HepG2 (cell line): ENCODE measurements at regions not wholly inside any gene's neighbourhood (a gene's known extent, or its start where the extent isn't known, plus 50 kb on each side); places are given as distances from the start of the nearest gene placed in this dataset.

Source experiments
- FOSL1 ChIP-seq: sonication (generic); formaldehyde crosslinking; IDR thresholded peaks from 2 replicates; pipeline ENCODE4 v1.9.0; 2021; ENCODE audit warnings: missing genetic modification reagents, borderline replicate concordance
- GATA4 ChIP-seq: sonication (generic); IDR thresholded peaks from 2 replicates; pipeline ENCODE4 v1.6.1; 2016; ENCODE audit warnings: antibody characterized with exemption, low read depth, borderline replicate concordance
- HMG20B ChIP-seq: conservative IDR thresholded peaks from 2 replicates; pipeline ENCODE4 v1.6.1; 2016; ENCODE audit warnings: missing genetic modification reagents, missing compliant biosample characterization
- HNF4A ChIP-seq: sonication (generic); formaldehyde crosslinking; IDR thresholded peaks from 2 replicates; pipeline ENCODE4 v1.4.0; 2020; ENCODE audit warnings: missing genetic modification reagents
- KLF13 ChIP-seq: sonication (generic); formaldehyde crosslinking; IDR thresholded peaks from 2 replicates; pipeline ENCODE4 v1.4.0; 2020; ENCODE audit warnings: mild to moderate bottlenecking, missing genetic modification reagents
- LCORL ChIP-seq, 2 experiments: fragments of 450-650 bp in 1 of 2; sonication (generic) in 1 of 2; formaldehyde crosslinking in 1 of 2; IDR thresholded peaks; 2 replicates each; pipeline versions ENCODE4 v1.5.0 to v1.6.1; 2017 to 2020; ENCODE audit warnings: antibody characterized with exemption in 1 of 2, missing genetic modification reagents in 1 of 2
- MIXL1 ChIP-seq: IDR thresholded peaks from 2 replicates; pipeline ENCODE4 v1.6.1; 2016
- NFIB ChIP-seq: sonication (generic); formaldehyde crosslinking; IDR thresholded peaks from 2 replicates; pipeline ENCODE4 v1.9.0; 2021; ENCODE audit warnings: missing genetic modification reagents, mild to moderate bottlenecking, borderline replicate concordance
- NR2C2 ChIP-seq: sonication (generic); formaldehyde crosslinking; IDR thresholded peaks from 2 replicates; pipeline ENCODE4 v1.4.0; 2020; ENCODE audit warnings: missing genetic modification reagents, mild to moderate bottlenecking, moderate library complexity, borderline replicate concordance
- SALL1 ChIP-seq: sonication (generic); formaldehyde crosslinking; IDR thresholded peaks from 2 replicates; pipeline ENCODE4 v1.8.0; 2022; ENCODE audit warnings: mild to moderate bottlenecking, missing genetic modification reagents
- SRF ChIP-seq: IDR thresholded peaks from 2 replicates; pipeline ENCODE4 v1.6.1; 2011; ENCODE audit warnings: mild to moderate bottlenecking, low read depth, low read length, moderate library complexity
- TBX3 ChIP-seq: fragments of 450-650 bp; IDR thresholded peaks from 2 replicates; pipeline ENCODE4 v1.6.1; 2017; ENCODE audit warnings: antibody characterized with exemption, mild to moderate bottlenecking, inconsistent platforms, borderline replicate concordance
- TP53 ChIP-seq: sonication (generic); formaldehyde crosslinking; conservative IDR thresholded peaks from 2 replicates; pipeline ENCODE4 v1.4.0; 2020; ENCODE audit warnings: missing genetic modification reagents
- ZBTB34 ChIP-seq: sonication (generic); formaldehyde crosslinking; IDR thresholded peaks from 2 replicates; pipeline ENCODE4 v1.8.0; 2022; ENCODE audit warnings: mild to moderate bottlenecking, missing genetic modification reagents
- ZMYM4 ChIP-seq: sonication (generic); formaldehyde crosslinking; IDR thresholded peaks from 2 replicates; pipeline ENCODE4 v1.8.1; 2023; ENCODE audit warnings: mild to moderate bottlenecking, missing genetic modification reagents
- ZNF614 ChIP-seq: IDR thresholded peaks from 2 replicates; pipeline ENCODE4 v1.6.1; 2018; ENCODE audit warnings: missing biosample characterization, missing genetic modification reagents, inconsistent platforms, borderline replicate concordance
- ZNF773 ChIP-seq: sonication (generic); formaldehyde crosslinking; IDR thresholded peaks from 2 replicates; pipeline ENCODE4 v1.4.0; 2020; ENCODE audit warnings: missing genetic modification reagents, borderline replicate concordance
- ZNF816 ChIP-seq: sonication (generic); formaldehyde crosslinking; IDR thresholded peaks from 2 replicates; pipeline ENCODE4 v1.8.0; 2022; ENCODE audit warnings: missing genetic modification reagents, mild to moderate bottlenecking, borderline replicate concordance
- ZSCAN22 ChIP-seq: sonication (generic); formaldehyde crosslinking; IDR thresholded peaks from 2 replicates; pipeline ENCODE4 v1.4.0; 2020; ENCODE audit warnings: mild to moderate bottlenecking, missing genetic modification reagents
- TF ChIP-seq, protein P1 (sequence below): sonication (generic); formaldehyde crosslinking; IDR thresholded peaks from 2 replicates; pipeline ENCODE4 v1.4.0; 2020; ENCODE audit warnings: missing genetic modification reagents, mild to moderate bottlenecking, borderline replicate concordance
- TF ChIP-seq, protein P2 (sequence below): sonication (generic); formaldehyde crosslinking; conservative IDR thresholded peaks from 2 replicates; pipeline ENCODE4 v1.4.0; 2020; ENCODE audit warnings: mild to moderate bottlenecking, missing genetic modification reagents, moderate library complexity
- TF ChIP-seq, protein P3 (sequence below): sonication (generic); IDR thresholded peaks from 2 replicates; pipeline ENCODE4 v1.6.1; 2016; ENCODE audit warnings: low read depth, borderline replicate concordance

DNA sequence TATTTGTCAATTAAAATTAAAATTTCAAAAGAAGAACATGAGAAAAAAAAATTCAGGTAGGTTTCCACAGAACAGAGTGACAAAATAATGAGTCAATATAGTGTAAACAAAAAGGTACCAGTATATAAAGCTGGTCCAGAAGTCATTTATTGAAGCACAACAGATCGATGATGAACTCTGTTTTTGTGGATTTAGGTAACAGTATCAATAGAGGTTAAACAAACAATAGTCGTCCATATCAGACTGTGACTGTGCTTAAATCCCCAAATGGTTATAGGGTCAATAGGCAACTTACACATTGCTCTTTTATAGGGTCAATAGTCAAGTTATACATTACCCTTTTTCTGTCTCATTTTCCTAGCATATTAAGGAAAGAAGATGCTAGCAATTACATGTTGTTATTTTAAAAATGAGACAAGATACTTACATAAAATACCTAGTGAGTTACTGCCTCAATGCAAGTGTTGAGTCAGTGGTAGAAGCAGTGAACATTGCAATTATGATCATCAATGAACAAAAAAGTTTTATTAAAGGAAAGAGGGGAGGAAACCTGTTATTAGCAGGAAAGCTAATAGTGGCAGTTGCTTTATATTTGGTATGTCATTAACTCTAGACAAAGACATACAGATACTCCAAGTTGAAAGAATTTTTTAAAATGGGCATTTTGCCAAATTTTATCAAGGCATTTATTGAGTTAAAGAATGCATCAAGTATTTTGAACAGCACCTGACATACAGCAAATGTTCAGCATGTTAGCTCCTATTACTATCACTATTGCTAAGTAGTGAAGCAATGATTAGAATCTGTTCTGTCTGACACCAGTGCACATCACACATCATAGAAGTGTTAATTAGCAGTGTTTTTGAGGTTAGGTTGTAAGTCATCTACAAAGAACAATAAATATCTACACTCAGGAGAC lies 102.9 kb downstream of the CCER1 start (continued):
- TF ChIP-seq ZBTB34: peak; percentile 77; the same call in 1 of the 2 replicates
- peak; percentile 68 for TF ChIP-seq LCORL (IDR thresholded peaks at IDR 0.05)
- peak; percentile 41; the same call in 1 of the 2 replicates for TF ChIP-seq LCORL (CRISPR knock-in tag; IDR thresholded peaks at IDR 0.05)
- peak; percentile 87 for TF ChIP-seq NR2C2 (CRISPR knock-in tag)
- TF ChIP-seq HMG20B (CRISPR knock-in tag): peak; percentile 56; the same call in 1 of the 2 replicates
- no peak for TF ChIP-seq NFIB (CRISPR knock-in tag)
- TF ChIP-seq, protein P1, sequence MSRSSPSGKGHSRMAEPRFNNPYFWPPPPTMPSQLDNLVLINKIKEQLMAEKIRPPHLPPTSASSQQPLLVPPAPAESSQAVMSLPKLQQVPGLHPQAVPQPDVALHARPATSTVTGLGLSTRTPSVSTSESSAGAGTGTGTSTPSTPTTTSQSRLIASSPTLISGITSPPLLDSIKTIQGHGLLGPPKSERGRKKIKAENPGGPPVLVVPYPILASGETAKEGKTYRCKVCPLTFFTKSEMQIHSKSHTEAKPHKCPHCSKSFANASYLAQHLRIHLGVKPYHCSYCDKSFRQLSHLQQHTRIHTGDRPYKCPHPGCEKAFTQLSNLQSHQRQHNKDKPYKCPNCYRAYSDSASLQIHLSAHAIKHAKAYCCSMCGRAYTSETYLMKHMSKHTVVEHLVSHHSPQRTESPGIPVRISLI (CRISPR knock-in tag): peak; percentile 73; the same call in 1 of the 2 replicates
- no peak for TF ChIP-seq ZSCAN22 (CRISPR knock-in tag)
- no peak for TF ChIP-seq ZNF773
- TF ChIP-seq, protein P2, sequence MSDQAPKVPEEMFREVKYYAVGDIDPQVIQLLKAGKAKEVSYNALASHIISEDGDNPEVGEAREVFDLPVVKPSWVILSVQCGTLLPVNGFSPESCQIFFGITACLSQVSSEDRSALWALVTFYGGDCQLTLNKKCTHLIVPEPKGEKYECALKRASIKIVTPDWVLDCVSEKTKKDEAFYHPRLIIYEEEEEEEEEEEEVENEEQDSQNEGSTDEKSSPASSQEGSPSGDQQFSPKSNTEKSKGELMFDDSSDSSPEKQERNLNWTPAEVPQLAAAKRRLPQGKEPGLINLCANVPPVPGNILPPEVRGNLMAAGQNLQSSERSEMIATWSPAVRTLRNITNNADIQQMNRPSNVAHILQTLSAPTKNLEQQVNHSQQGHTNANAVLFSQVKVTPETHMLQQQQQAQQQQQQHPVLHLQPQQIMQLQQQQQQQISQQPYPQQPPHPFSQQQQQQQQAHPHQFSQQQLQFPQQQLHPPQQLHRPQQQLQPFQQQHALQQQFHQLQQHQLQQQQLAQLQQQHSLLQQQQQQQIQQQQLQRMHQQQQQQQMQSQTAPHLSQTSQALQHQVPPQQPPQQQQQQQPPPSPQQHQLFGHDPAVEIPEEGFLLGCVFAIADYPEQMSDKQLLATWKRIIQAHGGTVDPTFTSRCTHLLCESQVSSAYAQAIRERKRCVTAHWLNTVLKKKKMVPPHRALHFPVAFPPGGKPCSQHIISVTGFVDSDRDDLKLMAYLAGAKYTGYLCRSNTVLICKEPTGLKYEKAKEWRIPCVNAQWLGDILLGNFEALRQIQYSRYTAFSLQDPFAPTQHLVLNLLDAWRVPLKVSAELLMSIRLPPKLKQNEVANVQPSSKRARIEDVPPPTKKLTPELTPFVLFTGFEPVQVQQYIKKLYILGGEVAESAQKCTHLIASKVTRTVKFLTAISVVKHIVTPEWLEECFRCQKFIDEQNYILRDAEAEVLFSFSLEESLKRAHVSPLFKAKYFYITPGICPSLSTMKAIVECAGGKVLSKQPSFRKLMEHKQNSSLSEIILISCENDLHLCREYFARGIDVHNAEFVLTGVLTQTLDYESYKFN: peak; percentile 99
- TF ChIP-seq FOSL1: peak; percentile 55; the same call in 1 of the 2 replicates
- TF ChIP-seq HNF4A (CRISPR knock-in tag): peak; percentile 95
- TF ChIP-seq ZMYM4 (CRISPR knock-in tag): peak; percentile 53; the same call in 1 of the 2 replicates
- 0 out of 2 replicates have a peak, but pooled peaks have one; percentile 52 for TF ChIP-seq SRF
- peak; percentile 21; the same call in 1 of the 2 replicates for TF ChIP-seq ZNF614 (CRISPR knock-in tag)
- peak; percentile 93 for TF ChIP-seq TBX3
- TF ChIP-seq KLF13: no peak
- no peak for TF ChIP-seq TP53
- peak; percentile 91 for TF ChIP-seq GATA4
- peak; percentile 18; the same call in 1 of the 2 replicates for TF ChIP-seq ZNF816 (CRISPR knock-in tag)
- TF ChIP-seq, protein P3, sequence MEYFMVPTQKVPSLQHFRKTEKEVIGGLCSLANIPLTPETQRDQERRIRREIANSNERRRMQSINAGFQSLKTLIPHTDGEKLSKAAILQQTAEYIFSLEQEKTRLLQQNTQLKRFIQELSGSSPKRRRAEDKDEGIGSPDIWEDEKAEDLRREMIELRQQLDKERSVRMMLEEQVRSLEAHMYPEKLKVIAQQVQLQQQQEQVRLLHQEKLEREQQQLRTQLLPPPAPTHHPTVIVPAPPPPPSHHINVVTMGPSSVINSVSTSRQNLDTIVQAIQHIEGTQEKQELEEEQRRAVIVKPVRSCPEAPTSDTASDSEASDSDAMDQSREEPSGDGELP: no peak
- TF ChIP-seq MIXL1 (CRISPR knock-in tag): peak; percentile 95
- TF ChIP-seq SALL1 (CRISPR knock-in tag): peak; percentile 74; the same call in 1 of the 2 replicates
